ENCODE measurements at regions not wholly inside any gene's neighbourhood (a gene's known extent, or its start where the extent isn't known, plus 50 kb on each side); places are given as distances from the start of the nearest gene placed in this dataset.
"Not testable (repeated sequence)": the region's sequence is repeated elsewhere in the genome, so short reads cannot be mapped to it uniquely, and the experiment has no call there.

DNA sequence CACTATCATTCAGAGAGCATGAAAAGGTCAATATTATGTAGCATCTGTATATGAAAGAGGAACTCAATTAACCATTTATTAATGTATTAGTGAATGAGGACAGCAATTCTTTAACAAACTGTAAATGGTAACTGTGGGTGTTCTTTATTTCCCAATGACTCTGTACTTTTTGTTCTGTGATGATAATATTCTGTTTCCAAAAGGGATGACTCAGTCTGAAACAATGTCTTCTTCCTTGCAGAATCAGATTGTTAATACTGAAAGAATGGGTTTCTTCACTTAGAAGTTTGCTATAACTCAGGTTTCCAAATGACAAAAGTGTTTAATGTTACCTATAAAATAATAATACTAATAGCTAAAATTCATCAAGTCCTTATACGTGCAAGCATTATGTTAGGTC, 1518.7 kb upstream of the WWC1 start:
- H3K36me3 ChIP-seq (ENCODE audit: control insufficient read depth, insufficient read depth, low read length): no peaks in the 10 kb centered on the region

DNA sequence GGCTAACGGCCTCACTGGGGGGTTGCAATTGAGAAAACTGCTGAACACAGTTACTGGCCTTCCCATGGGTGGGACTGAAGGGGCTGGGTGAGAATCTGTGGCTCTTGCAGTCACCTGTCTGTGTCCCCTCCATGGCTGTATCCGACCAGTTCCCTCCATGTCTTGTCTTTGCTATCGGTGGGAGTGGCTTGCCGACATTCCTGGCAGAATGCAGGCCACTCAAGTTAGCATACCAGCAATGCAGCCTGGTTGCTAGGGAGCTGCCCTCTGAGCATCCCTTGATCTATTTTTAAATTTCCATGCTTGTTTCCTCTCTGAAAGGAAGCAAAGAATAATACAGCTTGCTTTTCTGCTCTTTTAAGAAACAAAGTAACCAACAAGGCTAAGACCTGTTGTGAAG, 1509.7 kb upstream of the WWC1 start:
- Histone ChIP-seq H3K4me1 (ENCODE audit: control insufficient read depth, insufficient read depth, low read length, poor library complexity, severe bottlenecking) (no peaks in the 10 kb centered on the region), H3K27ac (ENCODE audit: insufficient read depth, low read length, poor library complexity, severe bottlenecking) (no peak overlapping the region), H3K4me3 (ENCODE audit: insufficient read depth, low read depth, low read length, poor library complexity, severe bottlenecking) (no peak overlapping the region), H3K36me3 (ENCODE audit: control insufficient read depth, insufficient read depth, low read length) (no peaks in the 10 kb centered on the region), H3K9me3 (ENCODE audit: control insufficient read depth, low read length) (no peaks in the 10 kb centered on the region), H3K27me3 (replicated peaks; ENCODE audit: control insufficient read depth, insufficient read depth, low read length, poor library complexity, severe bottlenecking) (no peaks in the 10 kb centered on the region)
- no peak for DNase-seq

More for the DNA sequence above, 1518.7 kb upstream of the WWC1 start:
- Histone ChIP-seq H3K27ac (ENCODE audit: insufficient read depth, low read length, poor library complexity, severe bottlenecking) (no peak overlapping the region), H3K27me3 (replicated peaks; ENCODE audit: control insufficient read depth, insufficient read depth, low read length, poor library complexity, severe bottlenecking) (no peaks in the 10 kb centered on the region), H3K4me3 (ENCODE audit: insufficient read depth, low read depth, low read length, poor library complexity, severe bottlenecking) (no peak overlapping the region), H3K9me3 (ENCODE audit: control insufficient read depth, low read length) (peaks cover 3% of the 10 kb centered on the region), H3K4me1 (ENCODE audit: control insufficient read depth, insufficient read depth, low read length, poor library complexity, severe bottlenecking) (no peaks in the 10 kb centered on the region)
- DNase-seq: no peak

DNA sequence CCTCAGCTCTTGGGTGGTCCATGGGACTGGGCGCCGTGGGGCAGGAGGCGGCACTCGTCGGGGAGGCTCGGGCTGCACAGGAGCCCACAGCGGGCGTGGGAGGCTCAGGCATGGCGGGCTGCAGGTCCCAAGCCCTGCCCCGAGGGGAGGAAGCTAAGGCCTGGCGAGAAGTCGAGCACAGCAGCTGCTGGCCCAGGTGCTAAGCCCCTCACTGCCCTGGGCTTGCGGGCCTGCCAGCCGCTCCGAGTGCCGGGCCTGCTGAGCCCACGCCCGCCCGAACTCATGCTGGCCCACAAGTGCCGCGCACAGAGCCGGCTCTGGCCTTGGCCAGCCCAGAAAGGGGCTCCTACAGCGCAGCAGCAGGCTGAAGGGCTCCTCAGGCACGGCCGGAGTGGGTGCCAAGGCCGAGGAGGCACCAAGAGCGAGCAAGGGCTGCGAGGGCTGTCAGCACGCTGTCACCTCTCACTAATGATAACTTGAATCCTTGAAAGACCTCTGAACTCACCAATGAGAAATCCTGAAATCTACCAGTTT, 1506.8 kb upstream of the WWC1 start:
- Histone ChIP-seq H3K4me1 (ENCODE audit: control insufficient read depth, insufficient read depth, low read length, poor library complexity, severe bottlenecking) (no peaks in the 10 kb centered on the region), H3K27me3 (replicated peaks; ENCODE audit: control insufficient read depth, insufficient read depth, low read length, poor library complexity, severe bottlenecking) (no peaks in the 10 kb centered on the region), H3K9me3 (ENCODE audit: control insufficient read depth, low read length) (no peaks in the 10 kb centered on the region), H3K27ac (ENCODE audit: insufficient read depth, low read length, poor library complexity, severe bottlenecking) (no peak overlapping the region), H3K36me3 (ENCODE audit: control insufficient read depth, insufficient read depth, low read length) (no peaks in the 10 kb centered on the region), H3K4me3 (ENCODE audit: insufficient read depth, low read depth, low read length, poor library complexity, severe bottlenecking) (no peak overlapping the region)
- no peak for DNase-seq

DNA sequence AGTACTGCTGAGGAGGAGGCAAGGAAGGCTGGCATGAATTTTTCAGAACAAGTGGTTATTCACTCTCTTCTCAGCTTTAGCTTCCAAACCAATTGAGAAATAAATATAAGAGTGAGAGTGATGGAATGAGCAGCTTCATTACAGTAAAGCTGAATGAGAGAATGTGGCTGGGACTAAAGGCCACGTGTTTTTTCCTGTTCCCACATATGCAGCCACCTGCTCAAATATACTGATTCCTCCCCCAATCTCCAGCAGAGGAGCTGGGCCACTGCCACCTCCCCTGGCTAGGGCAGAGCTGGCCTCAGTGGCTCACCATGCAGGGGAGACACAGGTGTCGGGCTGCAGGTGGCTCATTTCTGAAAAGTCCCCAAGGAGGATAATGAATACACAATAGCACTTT, 1505.3 kb upstream of the WWC1 start:
- no peaks in the 10 kb centered on the region for H3K4me1 ChIP-seq (ENCODE audit: control insufficient read depth, insufficient read depth, low read length, poor library complexity, severe bottlenecking)
- no peak for DNase-seq
- no peaks in the 10 kb centered on the region for H3K36me3 ChIP-seq (ENCODE audit: control insufficient read depth, insufficient read depth, low read length)
- H3K27ac ChIP-seq (ENCODE audit: insufficient read depth, low read length, poor library complexity, severe bottlenecking): no peak overlapping the region
- no peaks in the 10 kb centered on the region for H3K27me3 ChIP-seq (replicated peaks; ENCODE audit: control insufficient read depth, insufficient read depth, low read length, poor library complexity, severe bottlenecking)
- H3K4me3 ChIP-seq (ENCODE audit: insufficient read depth, low read depth, low read length, poor library complexity, severe bottlenecking): no peak overlapping the region
- no peaks in the 10 kb centered on the region for H3K9me3 ChIP-seq (ENCODE audit: control insufficient read depth, low read length)

- Histone ChIP-seq H3K27ac (ENCODE audit: insufficient read depth, low read length, poor library complexity, severe bottlenecking) (no peak overlapping the region), H3K4me3 (ENCODE audit: insufficient read depth, low read depth, low read length, poor library complexity, severe bottlenecking) (no peak overlapping the region), H3K4me1 (ENCODE audit: control insufficient read depth, insufficient read depth, low read length, poor library complexity, severe bottlenecking) (no peaks in the 10 kb centered on the region), H3K36me3 (ENCODE audit: control insufficient read depth, insufficient read depth, low read length) (no peaks in the 10 kb centered on the region), H3K27me3 (replicated peaks; ENCODE audit: control insufficient read depth, insufficient read depth, low read length, poor library complexity, severe bottlenecking) (no peaks in the 10 kb centered on the region), H3K9me3 (ENCODE audit: control insufficient read depth, low read length) (no peaks in the 10 kb centered on the region)
- DNase-seq: no peak
Observed at GRCh38 chr5:166786889-166787288, 1504.6 kb upstream of the WWC1 start.

DNA sequence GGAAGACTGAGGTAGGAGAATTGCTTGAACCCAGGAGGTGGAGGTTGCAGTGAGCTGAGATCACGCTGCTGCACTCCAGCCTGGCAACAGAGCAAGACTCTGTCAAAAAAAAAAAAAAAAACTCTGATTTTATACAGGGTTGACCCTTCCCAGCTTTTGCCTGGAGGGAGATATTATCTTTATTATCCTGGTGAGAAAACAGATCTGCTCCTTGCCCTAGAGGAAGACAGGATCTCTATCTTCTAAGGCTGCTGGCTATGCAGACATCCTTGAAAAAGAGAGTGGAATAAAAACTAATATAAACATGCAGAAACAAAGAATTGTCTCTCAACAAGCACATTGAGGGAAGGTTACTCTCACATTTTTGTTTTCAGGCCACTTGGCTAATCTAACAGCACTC, 1503.4 kb upstream of the WWC1 start:
- H3K4me3 ChIP-seq (ENCODE audit: insufficient read depth, low read depth, low read length, poor library complexity, severe bottlenecking): no peak overlapping the region

GRCh38 chr5:166795756-166796155, 1495.7 kb upstream of the WWC1 start:
- no peaks in the 10 kb centered on the region for H3K4me1 ChIP-seq (ENCODE audit: control insufficient read depth, insufficient read depth, low read length, poor library complexity, severe bottlenecking)
- H3K36me3 ChIP-seq (ENCODE audit: control insufficient read depth, insufficient read depth, low read length): no peaks in the 10 kb centered on the region
- H3K9me3 ChIP-seq (ENCODE audit: control insufficient read depth, low read length): no peaks in the 10 kb centered on the region
- no peak for DNase-seq
- no peaks in the 10 kb centered on the region for H3K27me3 ChIP-seq (replicated peaks; ENCODE audit: control insufficient read depth, insufficient read depth, low read length, poor library complexity, severe bottlenecking)
- H3K27ac ChIP-seq (ENCODE audit: insufficient read depth, low read length, poor library complexity, severe bottlenecking): no peak overlapping the region
- no peak overlapping the region for H3K4me3 ChIP-seq (ENCODE audit: insufficient read depth, low read depth, low read length, poor library complexity, severe bottlenecking)

More for the DNA sequence above, 1503.4 kb upstream of the WWC1 start:
- H3K27ac ChIP-seq (ENCODE audit: insufficient read depth, low read length, poor library complexity, severe bottlenecking): no peak overlapping the region
- no peak for DNase-seq
- no peaks in the 10 kb centered on the region for H3K9me3 ChIP-seq (ENCODE audit: control insufficient read depth, low read length)
- H3K4me1 ChIP-seq (ENCODE audit: control insufficient read depth, insufficient read depth, low read length, poor library complexity, severe bottlenecking): no peaks in the 10 kb centered on the region
- H3K27me3 ChIP-seq (replicated peaks; ENCODE audit: control insufficient read depth, insufficient read depth, low read length, poor library complexity, severe bottlenecking): no peaks in the 10 kb centered on the region
- H3K36me3 ChIP-seq (ENCODE audit: control insufficient read depth, insufficient read depth, low read length): no peaks in the 10 kb centered on the region

GRCh38 chr5:166803058-166803457, 1488.4 kb upstream of the WWC1 start:
- Histone ChIP-seq H3K36me3 (ENCODE audit: control insufficient read depth, insufficient read depth, low read length) (no peaks in the 10 kb centered on the region), H3K4me3 (ENCODE audit: insufficient read depth, low read depth, low read length, poor library complexity, severe bottlenecking) (no peak overlapping the region)

DNA sequence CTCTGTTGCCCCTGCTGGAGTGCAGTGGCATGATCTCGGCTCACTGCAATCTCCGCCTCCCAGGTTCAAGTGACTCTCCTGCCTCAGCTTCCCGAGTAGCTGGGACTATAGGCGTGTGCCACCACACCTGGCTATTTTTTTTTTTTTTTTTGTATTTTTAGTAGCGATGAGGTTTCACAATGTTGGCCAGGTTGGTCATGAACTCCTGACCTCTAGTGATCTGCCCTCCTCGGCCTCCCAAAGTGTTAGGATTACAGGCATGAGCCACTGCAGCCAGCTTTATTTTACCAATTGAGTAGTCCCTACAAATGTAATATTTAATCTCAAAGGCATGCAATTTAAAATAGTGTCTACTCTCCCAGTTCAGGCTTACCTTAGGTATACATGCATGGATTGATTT, 1487.2 kb upstream of the WWC1 start:
- not testable (repeated sequence) for DNase-seq; H3K4me3 ChIP-seq (ENCODE audit: insufficient read depth, low read depth, low read length, poor library complexity, severe bottlenecking); H3K27ac ChIP-seq (ENCODE audit: insufficient read depth, low read length, poor library complexity, severe bottlenecking); H3K4me1 ChIP-seq (ENCODE audit: control insufficient read depth, insufficient read depth, low read length, poor library complexity, severe bottlenecking); H3K9me3 ChIP-seq (ENCODE audit: control insufficient read depth, low read length); H3K27me3 ChIP-seq (replicated peaks; ENCODE audit: control insufficient read depth, insufficient read depth, low read length, poor library complexity, severe bottlenecking); H3K36me3 ChIP-seq (ENCODE audit: control insufficient read depth, insufficient read depth, low read length)

More at GRCh38 chr5:166803058-166803457, 1488.4 kb upstream of the WWC1 start:
- Histone ChIP-seq H3K27me3 (replicated peaks; ENCODE audit: control insufficient read depth, insufficient read depth, low read length, poor library complexity, severe bottlenecking) (no peaks in the 10 kb centered on the region), H3K27ac (ENCODE audit: insufficient read depth, low read length, poor library complexity, severe bottlenecking) (no peak overlapping the region), H3K4me1 (ENCODE audit: control insufficient read depth, insufficient read depth, low read length, poor library complexity, severe bottlenecking) (no peaks in the 10 kb centered on the region), H3K9me3 (ENCODE audit: control insufficient read depth, low read length) (no peaks in the 10 kb centered on the region)
- no peak for DNase-seq

DNA sequence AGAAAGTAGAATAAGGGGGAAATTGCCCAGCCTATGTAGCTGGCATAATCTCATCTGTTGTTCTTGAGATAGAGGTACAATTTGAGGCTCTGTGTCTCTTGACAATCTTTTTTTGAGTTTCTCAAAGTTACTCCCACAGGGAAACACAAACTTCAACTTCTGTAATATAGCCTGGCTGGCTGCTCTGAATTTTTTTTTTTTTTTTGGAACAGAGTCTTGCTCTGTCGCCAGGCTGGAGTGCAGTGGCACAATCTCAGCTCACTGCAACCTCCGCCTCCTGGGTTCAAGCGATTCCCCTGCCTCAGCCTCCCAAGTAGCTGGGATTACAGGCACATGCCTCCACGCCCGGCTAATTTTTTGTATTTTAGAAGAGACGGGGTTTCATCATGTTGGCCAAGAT, 1486.8 kb upstream of the WWC1 start:
- not testable (repeated sequence) for H3K9me3 ChIP-seq (ENCODE audit: control insufficient read depth, low read length); H3K4me1 ChIP-seq (ENCODE audit: control insufficient read depth, insufficient read depth, low read length, poor library complexity, severe bottlenecking); H3K27ac ChIP-seq (ENCODE audit: insufficient read depth, low read length, poor library complexity, severe bottlenecking); H3K27me3 ChIP-seq (replicated peaks; ENCODE audit: control insufficient read depth, insufficient read depth, low read length, poor library complexity, severe bottlenecking); H3K36me3 ChIP-seq (ENCODE audit: control insufficient read depth, insufficient read depth, low read length); H3K4me3 ChIP-seq (ENCODE audit: insufficient read depth, low read depth, low read length, poor library complexity, severe bottlenecking); DNase-seq

Data from effector memory CD4-positive, alpha-beta T cell (primary cell).